Hematopoietic multipotent progenitor cell treated with erythropoietin and hydrocortisone succinate and interleukin-3 and kit ligand, for 4 days (in vitro differentiated cells): ENCODE measurements at regions not wholly inside any gene's neighbourhood (a gene's known extent, or its start where the extent isn't known, plus 50 kb on each side); places are given as distances from the start of the nearest gene placed in this dataset.

Experiments used
- DNase-seq: peaks from one replicate; pipeline ENCODE4 v3.0.0-alpha.2; 2015

DNA sequence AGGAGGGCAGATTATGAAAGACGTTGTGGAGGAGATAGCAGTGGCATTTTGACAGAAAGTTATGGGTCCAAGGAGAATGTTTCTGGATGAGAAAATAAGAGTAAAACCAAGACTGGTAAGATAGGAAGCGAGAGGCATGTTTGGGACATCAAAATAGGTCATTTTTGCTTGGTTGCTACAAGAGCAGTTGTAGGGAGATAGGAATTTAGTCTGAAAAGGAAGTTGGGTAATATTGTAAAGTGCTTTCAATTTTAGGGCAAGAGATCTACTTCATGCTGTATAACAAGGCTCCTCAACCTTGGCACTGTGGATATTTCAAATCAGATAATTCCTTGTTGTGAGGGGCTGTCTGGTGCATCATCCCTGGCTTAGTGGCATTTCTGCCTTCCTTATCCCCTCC lies 118.0 kb upstream of the DPH6 start:
- no peak for DNase-seq

DNA sequence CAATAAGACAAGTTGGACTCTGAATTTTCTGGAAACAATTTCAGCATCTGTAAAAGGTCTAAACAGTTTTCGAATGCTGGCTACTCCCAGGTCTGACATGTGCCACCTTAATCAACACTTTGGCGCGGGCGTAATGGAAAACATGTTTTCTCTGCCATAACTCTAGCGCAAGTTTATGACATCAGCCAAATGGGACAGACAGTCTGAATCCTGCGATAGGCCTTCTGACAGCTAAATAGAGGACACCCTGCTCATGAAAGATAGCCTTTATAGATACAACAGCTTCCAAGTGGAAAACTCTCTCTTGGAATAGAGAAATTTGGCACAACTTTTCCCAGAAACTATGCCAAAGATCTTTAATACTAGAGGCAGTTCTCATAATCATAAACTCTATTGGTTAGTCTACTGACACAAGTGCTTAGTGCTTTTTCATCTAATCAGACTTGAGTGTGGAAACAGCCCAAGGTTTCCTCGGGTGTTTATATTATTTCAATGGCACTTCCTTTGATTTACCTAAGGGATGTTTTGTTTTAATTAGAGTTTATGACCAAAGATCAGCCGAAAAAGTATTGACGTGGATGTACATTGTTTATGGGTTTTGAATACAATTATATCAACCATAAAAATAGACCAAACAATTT lies 120.1 kb upstream of the DPH6 start:
- DNase-seq: no peak

DNA sequence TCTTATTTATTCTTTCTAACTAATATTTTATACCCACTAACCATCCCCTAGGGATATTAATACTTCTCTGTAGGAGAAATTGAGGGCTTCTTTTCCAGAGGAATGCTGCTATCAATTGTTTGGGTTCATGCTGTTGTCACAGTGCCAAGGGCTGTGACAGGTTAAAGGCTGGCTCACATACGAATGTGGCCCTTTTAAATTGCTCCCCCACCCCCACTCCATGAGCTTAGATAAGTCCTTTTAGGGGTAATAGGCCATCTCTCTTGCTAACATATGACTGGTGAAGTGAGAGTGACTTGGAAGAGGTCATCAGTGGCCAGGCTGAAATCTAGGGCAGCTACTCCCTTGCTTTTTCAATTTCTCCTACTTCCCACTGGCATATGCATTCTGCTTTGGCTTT lies 121.9 kb upstream of the DPH6 start:
- peak; percentile 9 for DNase-seq

DNA sequence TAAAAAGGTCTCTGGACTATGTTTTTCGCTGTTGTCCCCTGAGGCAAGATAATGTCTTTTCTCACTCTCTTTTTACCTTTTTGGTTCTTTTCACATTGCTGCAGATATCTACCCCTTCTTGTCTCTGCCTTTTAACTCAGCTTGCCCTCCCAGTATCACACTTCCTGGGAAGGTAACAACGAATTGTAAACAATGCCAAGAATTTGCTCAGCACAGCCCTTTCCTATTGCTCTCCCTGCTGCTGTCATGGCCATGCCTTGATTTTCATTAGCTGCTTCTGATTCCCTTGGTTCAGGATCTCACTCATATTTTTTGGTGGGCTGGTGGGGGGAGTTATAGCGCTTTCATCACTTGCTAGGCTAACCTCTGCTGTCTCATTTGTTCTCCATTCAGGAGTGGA lies 123.1 kb upstream of the DPH6 start:
- no peak for DNase-seq

DNA sequence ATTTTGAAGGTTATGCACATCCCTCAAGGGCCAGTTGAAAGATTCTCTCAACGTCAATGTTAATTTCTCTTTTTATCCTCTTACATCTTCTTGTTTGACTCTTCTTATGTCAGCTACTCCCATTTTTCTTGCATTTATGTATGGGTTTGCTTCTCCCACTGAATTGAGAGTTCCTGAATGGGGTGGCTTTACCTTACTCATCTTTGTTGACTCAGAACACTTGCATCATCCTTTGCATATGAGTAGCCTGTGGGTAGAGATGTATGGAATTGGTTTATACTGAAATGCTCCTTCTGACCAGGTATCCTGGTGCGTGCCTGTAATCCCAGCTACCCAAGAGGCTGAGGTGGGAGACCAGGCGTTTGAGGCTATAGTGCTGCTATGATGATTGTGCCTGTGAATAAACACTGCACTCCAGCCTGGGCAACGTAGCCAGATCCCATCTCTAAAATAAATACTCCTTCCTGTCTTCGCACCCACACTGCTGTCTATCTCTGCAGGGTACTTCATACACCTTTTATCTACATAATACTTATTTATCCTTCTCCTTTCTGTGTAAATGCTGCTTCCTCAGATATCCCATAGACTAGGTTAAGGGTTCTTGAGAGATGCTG lies 123.6 kb upstream of the DPH6 start:
- DNase-seq: no peak

DNA sequence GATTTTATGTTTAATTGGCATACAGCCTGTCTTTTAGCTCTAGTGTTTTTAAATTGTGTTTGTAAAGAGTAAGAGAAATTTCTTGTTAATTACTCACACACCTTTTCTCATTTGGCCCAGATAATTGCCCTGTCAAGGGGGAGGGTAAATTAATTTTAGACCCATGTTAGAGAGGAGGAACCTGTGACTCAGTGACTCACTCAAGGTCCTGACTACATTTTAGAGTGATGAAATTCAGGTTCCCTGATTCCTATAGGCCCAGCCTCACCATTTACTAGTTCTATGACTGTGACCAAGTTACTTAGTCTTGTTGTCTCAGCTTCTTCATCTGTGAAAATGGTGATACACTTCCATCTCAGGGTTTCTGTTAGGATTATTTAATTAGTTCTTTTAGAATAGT lies 125.2 kb upstream of the DPH6 start:
- no peak for DNase-seq

DNA sequence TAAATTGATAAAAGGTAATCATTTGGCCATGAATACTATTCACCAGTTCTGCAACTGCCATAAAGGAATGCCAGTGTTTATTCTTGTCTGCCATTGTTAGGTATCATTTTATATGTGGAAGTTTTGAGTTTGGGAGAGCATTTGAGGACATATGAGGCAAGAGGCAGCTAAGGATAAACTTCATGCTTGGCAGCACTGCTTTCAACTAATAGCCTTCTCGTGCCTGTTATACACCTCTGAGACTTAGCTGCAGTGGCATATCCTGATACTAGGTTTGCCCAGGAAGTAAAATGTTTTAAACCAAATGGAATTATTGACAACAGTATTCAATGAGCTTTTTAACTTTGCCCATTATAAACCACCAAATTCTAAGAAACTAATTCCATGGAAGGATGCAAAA lies 126.0 kb upstream of the DPH6 start:
- no peak for DNase-seq

DNA sequence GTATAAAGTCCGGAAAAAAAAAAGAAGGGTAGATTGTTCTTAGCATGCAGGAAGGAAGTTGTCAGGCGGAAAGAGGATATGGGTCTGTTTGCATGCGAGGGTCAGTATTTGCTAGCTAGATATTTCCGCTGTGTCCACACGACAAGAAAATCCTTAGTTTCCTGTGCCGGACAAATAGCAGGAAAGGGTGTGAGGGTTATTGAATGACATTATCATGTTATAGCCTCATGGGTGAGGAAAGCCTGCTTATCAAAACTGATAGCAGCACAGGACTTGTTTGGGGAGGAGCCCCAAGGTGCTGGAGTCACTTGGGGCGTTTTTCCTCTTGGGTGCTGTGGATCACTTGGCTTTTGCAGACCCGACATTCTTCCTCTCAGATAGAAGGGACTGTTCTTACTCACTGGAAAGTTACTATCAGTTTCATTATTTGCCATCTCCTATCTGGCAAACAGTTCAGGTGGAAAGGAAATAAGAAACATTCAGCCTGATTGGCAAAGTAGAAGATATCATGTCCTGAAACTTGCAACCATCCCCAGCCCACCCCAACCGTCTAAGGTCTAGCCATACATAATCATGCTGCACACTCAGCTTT lies 127.2 kb upstream of the DPH6 start:
- peak; percentile 53 for DNase-seq

DNA sequence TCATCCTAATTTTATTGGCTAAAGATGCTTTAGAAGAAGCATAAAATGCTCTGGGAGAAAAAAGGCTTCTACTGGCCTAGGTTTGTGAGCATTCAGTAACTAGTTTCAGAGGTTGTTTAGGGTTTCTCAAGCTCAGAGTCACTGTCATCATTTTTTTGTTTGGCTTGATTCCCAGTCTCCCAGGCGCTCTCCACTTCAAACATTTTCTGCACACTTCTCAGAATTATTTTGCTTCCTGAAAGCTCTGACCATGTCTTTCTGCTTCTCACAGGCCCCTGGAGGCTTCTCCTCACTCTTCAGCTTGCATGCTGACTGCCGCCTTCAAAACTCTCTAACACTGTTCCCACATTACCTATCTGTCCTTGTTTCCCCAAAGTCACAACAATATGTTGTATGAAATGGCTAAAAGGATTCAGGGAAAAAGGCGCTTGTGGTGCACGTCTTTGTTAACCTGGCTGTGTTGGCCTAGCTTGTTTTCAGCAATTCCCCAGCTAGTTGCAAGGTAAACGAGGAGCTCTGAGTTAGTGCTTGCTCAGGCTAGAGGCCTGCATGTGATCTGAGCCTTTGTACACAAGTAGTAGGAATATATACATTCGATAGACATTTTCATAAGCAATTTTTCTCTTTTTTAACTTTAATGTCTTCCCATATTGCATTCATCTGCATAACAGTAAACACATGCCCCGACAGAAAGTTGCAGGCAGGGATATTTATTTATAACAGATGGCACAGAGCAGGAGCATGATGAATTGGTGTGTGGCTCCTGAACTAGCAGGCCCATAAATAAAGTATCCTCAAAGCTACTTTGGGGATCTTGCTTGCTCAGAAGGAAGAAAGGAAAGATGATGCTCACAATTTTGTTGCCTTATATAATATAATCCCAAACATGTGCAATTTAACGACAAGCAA lies 129.2 kb upstream of the DPH6 start:
- peak; percentile 18 for DNase-seq

DNA sequence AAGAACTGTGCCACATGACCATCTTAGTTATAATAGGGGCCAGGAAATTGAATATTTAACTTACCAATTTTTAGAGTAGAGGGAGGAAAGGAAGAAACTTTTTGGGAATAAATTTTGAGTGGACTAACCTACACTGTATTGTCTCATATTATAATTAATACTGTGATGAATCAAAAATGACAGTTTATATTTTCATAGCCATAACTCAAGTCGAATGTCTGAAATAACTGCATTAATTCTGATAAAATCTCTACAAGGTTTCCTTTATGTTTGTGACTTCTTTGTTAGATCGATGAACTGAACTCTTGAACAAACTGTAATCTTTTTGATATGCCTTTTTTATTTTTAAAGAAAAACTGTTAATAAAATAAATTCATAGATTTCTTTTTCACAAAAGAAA lies 132.8 kb upstream of the DPH6 start:
- DNase-seq: no peak

DNA sequence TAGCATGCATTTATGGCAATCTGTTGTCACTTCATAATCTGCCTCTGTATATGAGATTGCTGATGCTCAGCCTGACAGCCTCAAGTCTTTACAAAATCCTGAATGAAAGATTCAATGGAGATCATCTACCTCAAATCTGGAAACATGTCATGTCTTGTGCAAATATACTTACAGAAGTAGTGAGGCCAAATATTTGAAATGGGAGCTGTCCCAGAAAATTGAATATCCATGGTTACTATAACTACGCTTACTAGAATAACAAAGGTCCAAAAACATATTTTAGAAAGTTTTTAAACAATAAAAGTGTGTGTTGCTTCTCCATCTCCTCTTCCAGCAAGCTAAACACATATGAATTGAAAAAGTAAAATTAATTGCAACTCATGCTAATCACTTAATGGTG lies 133.2 kb upstream of the DPH6 start:
- no peak for DNase-seq

DNA sequence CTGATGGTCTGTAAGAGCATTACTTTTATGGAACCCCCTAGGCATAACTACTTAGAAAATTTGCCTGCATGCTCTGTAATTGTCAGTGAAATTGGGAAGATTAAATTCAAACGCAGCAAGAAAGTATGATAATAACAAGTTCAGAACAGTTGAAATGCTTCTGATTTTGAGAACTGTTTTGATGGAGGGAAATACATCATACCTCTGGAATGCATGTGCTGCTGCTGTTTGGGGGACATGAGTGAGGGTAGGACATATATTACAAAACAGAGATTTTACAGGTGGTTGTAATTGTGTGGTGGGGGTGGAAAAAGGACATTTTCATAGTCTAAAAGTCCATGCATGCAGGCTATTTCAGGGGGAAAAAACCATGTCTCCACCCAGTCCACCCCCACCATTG lies 135.0 kb upstream of the DPH6 start:
- DNase-seq: no peak

DNA sequence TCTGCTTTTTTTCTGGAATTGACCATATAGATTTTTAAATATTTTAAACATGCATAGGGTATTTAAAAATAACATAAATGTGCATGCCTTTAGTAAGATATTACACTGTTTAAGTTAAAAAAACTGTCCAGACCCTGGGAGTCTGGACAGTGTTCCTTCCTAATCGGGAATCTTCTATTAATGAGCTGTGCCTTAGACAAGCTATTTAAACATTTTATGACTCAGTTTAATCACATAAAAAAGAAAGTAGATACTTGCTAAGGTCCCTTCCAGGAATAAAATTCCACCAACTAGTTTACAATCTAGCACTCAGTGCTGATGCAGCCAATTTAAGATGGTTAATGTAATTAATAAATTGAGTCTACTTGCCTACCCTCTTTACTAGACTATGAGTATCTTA lies 140.4 kb upstream of the DPH6 start:
- DNase-seq: no peak

DNA sequence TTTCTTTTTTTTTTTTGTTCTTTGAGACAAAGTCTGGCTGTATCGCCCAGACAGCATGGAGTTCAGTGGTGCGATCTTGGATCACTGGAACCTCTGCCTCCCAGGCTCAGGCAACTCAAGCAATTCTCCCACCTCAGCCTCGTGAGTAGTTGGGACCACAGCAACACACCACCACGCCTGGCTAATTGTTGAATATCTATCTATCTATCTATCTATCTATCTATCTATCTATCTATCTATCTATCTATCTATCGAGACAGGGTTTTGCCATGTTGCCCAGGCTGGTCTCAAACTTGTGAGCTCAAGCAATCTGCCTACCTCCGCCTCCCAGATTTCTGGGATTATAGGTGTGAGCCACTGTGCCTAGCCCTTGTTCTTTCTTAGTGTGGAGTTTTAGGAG lies 143.3 kb upstream of the DPH6 start:
- DNase-seq: no peak

DNA sequence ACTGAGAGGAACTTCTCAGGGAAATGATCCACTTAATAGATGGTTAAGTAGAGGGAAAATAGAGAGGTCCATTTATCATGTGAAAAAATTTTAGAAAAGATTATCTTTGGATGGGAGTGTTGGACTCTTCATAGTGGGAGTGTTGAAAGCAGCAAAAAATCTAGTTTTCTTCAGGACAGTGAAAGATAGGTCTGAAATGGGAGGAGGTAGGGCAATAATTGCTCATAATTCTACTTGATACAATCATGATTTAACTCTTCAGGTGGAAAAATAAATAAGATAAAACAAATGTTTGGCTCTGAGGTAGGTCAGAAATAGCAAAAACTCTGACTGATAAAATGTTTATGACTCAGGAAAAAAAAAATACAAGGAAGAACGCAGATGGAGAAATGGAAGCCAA lies 144.1 kb upstream of the DPH6 start:
- no peak for DNase-seq

DNA sequence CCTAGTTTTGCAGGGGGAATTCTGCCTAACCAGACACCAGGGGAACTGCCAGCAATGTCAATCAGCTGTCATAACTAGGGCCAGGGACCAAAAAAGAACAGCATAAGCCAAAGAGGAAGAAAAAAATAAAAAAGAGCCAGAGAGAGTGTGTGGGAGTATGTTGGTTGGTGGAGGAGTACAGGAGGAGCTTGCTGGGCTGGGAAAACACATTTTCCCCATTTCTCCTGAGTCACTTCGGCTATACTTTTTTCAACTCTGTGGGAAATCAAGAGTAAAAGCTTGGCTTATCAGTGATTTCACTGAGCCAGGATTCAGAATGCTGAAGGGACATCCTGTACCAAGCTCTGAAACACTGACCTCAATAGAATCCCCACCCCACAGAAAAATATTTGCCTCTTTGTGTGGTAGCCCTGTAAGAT lies 144.7 kb upstream of the DPH6 start:
- no peak for DNase-seq

DNA sequence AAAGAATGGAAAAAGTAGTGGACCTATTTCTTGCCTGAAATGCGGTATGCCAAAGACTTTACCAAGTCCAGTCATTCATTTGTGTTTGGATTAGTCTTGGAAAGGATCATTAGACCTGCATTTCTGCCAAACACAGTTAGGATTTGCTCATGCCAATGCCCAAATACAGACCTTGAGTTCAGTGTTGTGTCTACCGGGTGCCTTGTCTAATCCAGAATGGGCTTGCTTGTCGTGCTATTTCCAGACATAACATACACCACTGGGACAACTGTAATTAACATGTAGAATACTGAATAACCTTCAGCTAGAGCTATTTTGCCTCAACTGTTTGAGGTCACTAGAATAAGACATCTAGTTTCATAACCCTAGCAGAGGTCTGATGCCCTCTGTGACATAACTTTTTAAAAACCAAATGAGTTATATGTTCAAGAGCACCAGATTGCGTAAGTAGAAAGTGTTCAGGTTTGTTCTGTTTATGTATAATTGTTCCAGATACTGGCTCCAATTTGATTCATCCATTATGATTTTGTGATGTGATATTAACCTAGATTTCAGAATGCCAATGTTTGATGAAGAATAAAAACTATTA lies 145.3 kb upstream of the DPH6 start:
- DNase-seq: no peak

DNA sequence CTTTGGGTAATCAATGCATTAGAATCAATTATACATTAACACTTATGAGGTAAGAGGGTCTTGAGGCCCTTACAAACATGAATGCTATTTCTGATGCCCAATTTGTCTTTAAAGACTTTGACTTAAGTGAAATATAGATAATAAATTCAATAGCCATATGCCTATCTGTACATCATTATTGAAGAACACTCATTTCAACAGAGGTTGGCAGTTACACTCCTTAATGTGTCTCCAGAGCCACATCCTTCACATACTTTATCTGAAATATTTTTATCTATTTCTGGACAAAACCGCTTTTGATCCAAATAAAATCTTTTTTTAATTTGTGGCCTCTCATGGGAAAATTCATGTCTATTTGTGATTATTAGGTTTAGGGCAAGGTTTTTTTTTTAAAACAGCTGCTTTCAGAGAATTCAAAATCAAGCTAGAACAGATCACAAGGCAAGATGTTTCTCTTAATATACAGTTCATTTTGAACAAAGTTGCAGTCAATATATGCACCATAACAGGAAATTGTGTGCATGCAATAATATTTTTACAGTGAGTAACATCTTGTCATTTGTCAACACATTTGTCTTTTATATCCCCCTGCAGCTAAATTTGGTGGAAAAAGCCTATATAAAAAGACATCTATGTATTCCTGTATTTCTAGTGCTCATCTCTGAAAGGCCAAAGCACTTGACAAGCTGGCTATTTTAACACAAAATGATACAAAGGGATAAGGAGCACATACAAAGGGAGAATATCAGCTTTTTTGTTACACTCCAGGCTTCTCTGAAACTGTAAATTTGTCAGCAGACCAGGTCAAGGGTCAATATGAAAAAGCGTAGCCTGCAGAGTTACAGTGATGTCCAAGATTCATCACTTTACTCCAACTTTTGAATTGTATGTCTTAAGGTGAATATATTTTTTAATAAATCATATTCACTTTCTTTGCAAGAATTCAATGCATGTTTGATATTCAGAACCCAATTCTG lies 146.2 kb upstream of the DPH6 start:
- no peak for DNase-seq

DNA sequence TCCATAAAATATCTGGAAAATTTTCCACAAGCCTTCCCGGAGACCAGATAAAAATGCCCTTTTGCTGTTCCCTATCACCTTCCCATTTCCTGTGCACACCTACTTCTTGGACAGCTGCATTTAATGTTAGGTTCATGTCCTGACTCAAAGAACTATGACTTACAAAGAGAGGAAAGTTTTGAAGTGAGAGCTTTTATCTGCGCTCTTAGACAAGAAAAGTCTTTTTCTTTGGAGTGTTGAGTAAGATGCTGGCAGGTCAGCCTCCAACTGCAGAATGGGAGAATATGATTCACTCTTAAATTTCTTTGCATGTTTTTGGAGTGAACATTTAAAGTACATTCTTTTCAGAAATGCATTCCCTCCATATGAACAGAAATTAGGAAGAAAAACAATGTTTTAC lies 147.3 kb upstream of the DPH6 start:
- DNase-seq: no peak

DNA sequence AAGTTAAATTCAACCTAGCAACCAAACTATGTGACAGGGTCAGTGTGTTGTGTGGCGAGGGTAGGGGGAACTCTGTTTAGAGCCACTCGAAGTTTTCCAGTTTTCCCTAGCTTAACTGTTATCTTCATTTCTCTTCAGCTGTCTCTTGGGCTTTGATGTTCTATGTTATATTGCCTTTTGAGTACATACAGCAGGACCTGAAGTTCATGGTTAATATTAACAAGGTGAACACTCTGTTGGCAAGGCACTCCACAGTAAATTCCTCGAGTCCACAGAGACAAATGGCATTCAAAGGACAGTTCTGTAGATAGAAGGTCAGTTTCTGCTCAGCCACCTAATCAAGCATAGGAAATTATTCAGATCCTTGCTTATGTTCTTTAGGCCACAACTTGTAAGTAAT lies 147.9 kb upstream of the DPH6 start:
- DNase-seq: no peak

DNA sequence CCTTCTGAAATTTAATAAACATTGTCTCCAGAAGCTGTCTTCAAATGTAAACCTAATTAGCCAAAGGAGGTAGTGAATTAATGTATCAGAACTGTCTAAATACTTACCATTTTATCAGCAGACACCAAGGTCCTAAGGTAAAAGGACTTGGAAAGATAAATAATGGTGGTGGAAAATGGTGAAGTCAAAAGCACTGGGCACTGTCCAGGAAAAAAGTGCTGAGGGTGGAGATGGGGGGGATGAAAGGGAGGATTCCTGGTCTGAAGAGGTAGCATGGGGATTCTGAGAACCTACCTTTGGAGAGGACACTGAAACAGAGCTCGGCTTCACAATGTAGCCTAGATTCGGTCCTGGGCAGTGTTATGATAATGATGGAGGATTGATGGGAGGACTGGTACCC lies 149.0 kb upstream of the DPH6 start:
- no peak for DNase-seq

DNA sequence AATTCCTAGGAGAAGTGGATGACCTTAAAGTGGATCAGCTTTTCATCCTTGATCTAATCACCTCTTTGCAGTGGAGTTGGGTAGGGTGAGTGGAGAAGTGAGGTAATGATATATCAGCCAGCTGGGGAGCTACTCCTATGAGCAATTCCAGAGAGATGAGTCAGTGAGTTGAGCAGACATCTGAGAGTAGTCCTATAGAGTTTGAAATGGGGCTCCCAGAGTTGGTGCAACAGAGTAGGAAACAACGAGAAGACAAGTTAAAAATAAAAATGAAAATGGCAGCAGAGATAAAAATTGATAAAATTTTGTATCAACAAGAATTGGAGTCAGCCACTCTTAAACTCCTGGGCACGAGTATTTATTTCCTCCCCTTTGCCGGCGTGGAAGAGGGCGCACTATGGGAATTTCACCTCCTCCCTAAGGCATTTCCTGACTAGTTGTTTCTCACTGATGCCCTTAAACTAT lies 150.8 kb upstream of the DPH6 start:
- no peak for DNase-seq
